Fibroblast of villous mesenchyme (primary cell): ENCODE measurements at regions not wholly inside any gene's neighbourhood (a gene's known extent, or its start where the extent isn't known, plus 50 kb on each side); places are given as distances from the start of the nearest gene placed in this dataset.

Experiments used
- DNase-seq: peaks from one replicate; pipeline ENCODE4 v3.0.0-alpha.2; 2010; ENCODE audit warnings: low read depth
- H3K4me3 ChIP-seq: 2 replicates; pipeline ENCODE4 v1.5.1; 2011; ENCODE audit warnings: low read depth, mild to moderate bottlenecking, low read length
- CTCF ChIP-seq: IDR thresholded peaks from 2 replicates; pipeline ENCODE4 v1.5.1; 2012; ENCODE audit warnings: low read depth, mild to moderate bottlenecking, low read length; ENCODE audit not compliant: insufficient read depth

- H3K4me3 ChIP-seq = no peak overlapping the region
- no peak for DNase-seq
- TF ChIP-seq CTCF = no peak
These were observed 525.1 kb upstream of the NOX3 start for GRCh38 chr6:155980768-155981079.

GRCh38 chr6:155980014-155980767 lies 524.6 kb upstream of the NOX3 start:
- no peak for DNase-seq
- no peak overlapping the region for H3K4me3 ChIP-seq
- no peak for TF ChIP-seq CTCF

GRCh38 chr6:155975506-155975905 lies 519.9 kb upstream of the NOX3 start:
- TF ChIP-seq CTCF = no peak
- no peak for DNase-seq
- H3K4me3 ChIP-seq = no peak overlapping the region

GRCh38 chr6:155974811-155975323 lies 519.2 kb upstream of the NOX3 start:
- TF ChIP-seq CTCF = no peak
- DNase-seq = peak; percentile 49
- H3K4me3 ChIP-seq = no peak overlapping the region

- no peak for TF ChIP-seq CTCF
- DNase-seq = no peak
- H3K4me3 ChIP-seq = no peak overlapping the region
These were observed 518.7 kb upstream of the NOX3 start for GRCh38 chr6:155974359-155974758.

- no peak overlapping the region for H3K4me3 ChIP-seq
- no peak for DNase-seq
- TF ChIP-seq CTCF = no peak
These were observed 515.5 kb upstream of the NOX3 start for GRCh38 chr6:155970876-155971708.
